ENCODE measurements at regions not wholly inside any gene's neighbourhood (a gene's known extent, or its start where the extent isn't known, plus 50 kb on each side); places are given as distances from the start of the nearest gene placed in this dataset. TPM values are rescaled to one million over a fixed set of nuclear protein-coding genes. Genes with fewer than 3 reads are reported as not detected.

GRCh38 chr2:64404002-64404731 is 49.8 kb upstream of the LGALSL start:
- Histone ChIP-seq H4K20me1 (replicated peaks; ENCODE audit: insufficient read depth) (no peaks in the 10 kb centered on the region), H3K9me2 (ENCODE audit: insufficient read depth) (no peaks in the 10 kb centered on the region), H2AFZ (peak overlapping the region; percentile 90), H3K36me3 (ENCODE audit: insufficient read depth) (no peaks in the 10 kb centered on the region), H3K27ac (ENCODE audit: low read depth) (peak overlapping the region; percentile 90), H3F3A (replicated peaks; ENCODE audit: low read depth) (peaks cover 15% of the 10 kb centered on the region; the same call in 1 of the 2 replicates), H3K27me3 (ENCODE audit: insufficient read depth) (no peaks in the 10 kb centered on the region), H3K4me1 (ENCODE audit: insufficient read depth) (peaks cover 42% of the 10 kb centered on the region), H3K4me3 (peak overlapping the region; percentile 32), H3K79me2 (replicated peaks; ENCODE audit: insufficient read depth) (no peaks in the 10 kb centered on the region), H3K4me2 (peak overlapping the region; percentile 65)
- Mint-ChIP-seq H3K27ac (peak overlapping the region; percentile 96), H3K27me3 (ENCODE audit: insufficient read depth, low read depth, poor library complexity) (peaks cover 13% of the 10 kb centered on the region), H3K9me3 (no peaks in the 10 kb centered on the region), H3K36me3 (ENCODE audit: low read depth) (no peaks in the 10 kb centered on the region), H3K4me1 (peaks cover 67% of the 10 kb centered on the region), H3K4me3 (peak overlapping the region; percentile 59)
- DNase-seq (ENCODE audit: low spot score) (peak; percentile 92), ATAC-seq (peak; percentile 95)
- TF ChIP-seq NANOG (IDR thresholded peaks at IDR 0.05; ENCODE audit: borderline replicate concordance), result no peak
- no peak for TF ChIP-seq ZNF462 (CRISPR knock-in tag; IDR thresholded peaks at IDR 0.05)
- TF ChIP-seq ETS1 (IDR thresholded peaks at IDR 0.05), result no peak
- peak; percentile 34; the same call in 1 of the 2 replicates for TF ChIP-seq POLR2AphosphoS5 (IDR thresholded peaks at IDR 0.05; ENCODE audit: low read depth)
- peak; percentile 34; the same call in 1 of the 2 replicates for TF ChIP-seq CREB1 (CRISPR knock-in tag; IDR thresholded peaks at IDR 0.05; ENCODE audit: low read depth)

Small RNA genes in the stretch of these regions (microRNA-seq; reads per million reads assigned to microRNA genes)
- gene MIR4433A (not detected), gene MIR4433B (not detected)

Small RNA genes in the stretch of these regions (small RNA-seq; reads per million reads assigned to genes)
- gene AC012368.3 (ENCODE audit: low replicate concordance) (not detected), gene MIR4433B (ENCODE audit: low replicate concordance) (not detected)

Data from GM23338 (cell line).